ENCODE measurements at regions not wholly inside any gene's neighbourhood (a gene's known extent, or its start where the extent isn't known, plus 50 kb on each side); places are given as distances from the start of the nearest gene placed in this dataset.

- no peak for TF ChIP-seq POLR2A (IDR thresholded peaks at IDR 0.05; ENCODE audit: low read depth, low read length)
- TF ChIP-seq EZH2 (IDR thresholded peaks at IDR 0.05; ENCODE audit: borderline replicate concordance, control insufficient read depth, low read depth, low read length) = no peak
- no peak for TF ChIP-seq CTCF (IDR thresholded peaks at IDR 0.05 in 2 of 3, conservative IDR thresholded peaks at IDR 0.05 in 1 of 3; ENCODE audit: control insufficient read depth in 2 of 3, extremely low read depth in 1 of 3, insufficient read depth in 1 of 3, low read depth in 3 of 3, low read length in 3 of 3)
Measured at GRCh38 chr3:190210608-190211007, 89.9 kb upstream of the P3H2 start.

Measured in GM12878 (cell line).